ENCODE measurements at regions not wholly inside any gene's neighbourhood (a gene's known extent, or its start where the extent isn't known, plus 50 kb on each side); places are given as distances from the start of the nearest gene placed in this dataset.

DNA sequence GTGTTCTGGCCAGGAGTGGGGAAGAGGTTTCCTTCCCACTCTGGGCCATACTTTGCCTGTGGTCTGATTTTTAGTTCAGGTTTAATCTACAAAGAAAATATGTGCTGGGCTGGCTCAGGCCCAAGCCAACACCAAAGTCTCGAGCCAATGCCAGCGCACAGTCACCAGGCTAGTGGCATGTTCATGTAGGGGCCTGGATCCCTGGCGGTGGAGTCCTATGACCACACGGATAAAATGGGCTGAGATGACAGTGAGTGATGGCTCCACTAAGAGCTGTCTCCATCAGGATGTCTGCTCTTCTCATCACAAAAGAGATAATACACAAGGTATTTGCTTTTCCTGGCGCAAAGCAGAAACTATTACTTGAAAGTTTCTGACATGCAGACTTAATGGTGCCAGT, 92.9 kb upstream of the PTPN3 start:
- ATAC-seq (peak; percentile 66), DNase-seq (peak; percentile 74)
- intact Hi-C loops (cut with micrococcal nuclease): no loop called here

DNA sequence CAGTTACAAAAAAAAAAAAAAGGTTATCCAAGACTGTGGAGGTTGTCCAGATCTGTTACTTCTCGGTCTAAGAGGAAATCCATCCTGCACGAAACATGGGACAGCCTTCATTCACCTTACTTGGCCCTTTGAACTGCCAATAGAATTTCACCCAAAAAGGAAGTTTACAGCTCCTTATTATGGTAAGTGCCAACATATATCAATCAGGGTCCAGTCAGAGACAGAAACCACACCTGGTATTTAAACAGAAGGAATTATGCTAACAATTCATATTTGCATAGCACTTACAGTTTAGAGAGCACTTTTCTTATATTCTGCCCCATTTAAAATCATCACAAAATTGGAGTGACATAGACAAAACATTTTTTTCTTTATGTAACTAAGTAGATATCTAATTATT, 93.6 kb upstream of the PTPN3 start:
- ATAC-seq: no peak
- intact Hi-C loops (cut with micrococcal nuclease): no loop called here
- DNase-seq: no peak

DNA sequence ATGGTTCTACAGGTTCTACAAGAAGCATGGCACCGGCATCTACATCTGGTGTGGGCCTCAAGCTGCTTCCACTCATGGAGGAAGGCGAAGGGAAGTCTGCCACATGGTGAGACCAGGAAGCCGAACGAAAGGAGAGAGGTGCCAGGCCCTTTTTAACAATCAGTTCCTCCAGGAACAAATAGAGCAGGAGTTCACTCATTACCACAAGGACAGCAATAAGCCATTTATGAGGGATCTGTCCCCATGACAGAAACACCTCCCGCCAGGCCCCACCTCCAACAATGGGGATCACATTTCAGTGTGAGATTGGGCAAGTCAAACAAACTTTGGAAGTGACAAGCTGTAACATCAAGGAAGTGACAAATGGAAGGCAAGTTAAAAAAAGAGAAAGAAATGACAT, 95.5 kb upstream of the PTPN3 start:
- intact Hi-C loops (cut with micrococcal nuclease): no loop called here
- ATAC-seq (no peak), DNase-seq (no peak)

DNA sequence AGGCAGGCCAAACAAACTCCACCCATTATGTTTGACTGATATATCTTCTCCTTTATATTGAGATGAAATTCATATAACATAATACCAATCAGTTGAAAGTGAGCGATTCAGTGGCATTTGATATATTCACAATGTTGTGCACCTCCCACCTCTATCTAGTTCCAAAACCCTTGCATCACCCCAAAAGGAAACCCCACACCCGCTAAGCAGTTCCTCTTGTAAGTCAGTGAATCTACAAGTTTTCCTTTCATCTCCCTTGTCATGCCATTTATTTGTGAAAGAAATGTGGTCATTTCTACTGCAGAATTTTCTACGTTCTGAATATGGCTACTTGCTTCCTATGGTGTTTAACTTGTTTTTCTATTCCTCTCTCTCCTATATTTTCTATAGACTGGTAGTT, 99.4 kb upstream of the PTPN3 start:
- ATAC-seq (no peak), DNase-seq (no peak)
- intact Hi-C loops (cut with micrococcal nuclease): no loop called here

DNA sequence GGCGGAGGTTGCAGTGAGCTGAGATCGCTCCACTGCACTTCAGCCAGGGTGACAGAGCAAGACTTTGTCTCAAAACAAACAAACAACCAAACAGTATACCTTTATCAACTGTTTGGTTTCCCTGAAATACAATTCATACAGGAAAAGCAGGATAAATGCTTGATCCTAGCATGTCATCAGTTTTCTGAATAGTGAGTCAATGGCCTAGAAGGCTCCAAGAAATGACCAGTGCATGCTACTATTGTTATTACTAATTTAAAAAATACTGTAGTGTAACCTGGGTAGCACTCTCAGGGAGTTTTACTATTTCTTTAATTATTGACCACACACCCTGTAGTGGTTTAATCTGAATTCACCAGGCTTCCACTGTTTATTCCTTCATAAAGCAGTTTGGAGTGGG, 101.0 kb upstream of the PTPN3 start:
- DNase-seq (no peak), ATAC-seq (no peak)
- intact Hi-C loops (cut with micrococcal nuclease): no loop called here

DNA sequence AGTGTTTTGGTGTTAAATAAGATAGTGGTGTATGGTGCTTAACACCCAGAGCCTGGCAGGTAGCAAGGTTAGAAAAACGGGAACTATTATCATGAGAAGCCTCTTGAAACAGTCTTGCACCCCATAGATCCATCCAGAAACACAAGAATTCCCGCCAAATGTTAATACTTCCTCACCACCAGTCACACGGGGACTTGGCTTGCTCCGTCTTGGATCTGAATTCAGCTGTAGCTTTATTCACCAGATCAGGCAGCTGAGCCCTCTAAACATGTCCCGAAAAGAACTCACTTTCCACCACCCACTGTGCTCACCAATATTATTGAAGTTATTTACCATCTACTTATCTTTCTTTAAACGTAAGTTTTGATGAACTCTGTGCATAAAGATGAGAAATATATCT, 101.6 kb upstream of the PTPN3 start:
- ATAC-seq (no peak), DNase-seq (no peak)
- intact Hi-C loops (cut with micrococcal nuclease): no loop called here

DNA sequence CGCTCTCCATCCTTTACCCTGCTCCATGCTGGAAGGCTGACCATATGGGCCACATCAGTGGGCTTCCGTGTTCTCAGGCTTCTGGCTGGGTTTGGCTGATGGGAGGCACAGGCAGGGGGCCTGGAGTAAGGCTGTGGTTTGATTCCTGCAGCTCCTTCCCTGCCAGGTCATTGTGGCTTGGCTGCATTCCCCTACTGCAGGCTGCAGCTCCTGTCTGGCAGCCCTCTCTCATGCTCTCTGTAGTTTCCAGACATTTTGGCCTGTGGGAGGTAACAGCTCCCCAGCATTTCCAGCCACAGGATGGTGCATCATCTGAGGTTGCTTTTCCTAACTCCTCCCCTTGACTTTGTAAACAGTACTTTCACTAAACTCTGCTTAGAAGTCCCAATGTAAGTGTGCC, 102.0 kb upstream of the PTPN3 start:
- ATAC-seq (peak; percentile 27), DNase-seq (no peak)
- intact Hi-C loops (cut with micrococcal nuclease): no loop called here

DNA sequence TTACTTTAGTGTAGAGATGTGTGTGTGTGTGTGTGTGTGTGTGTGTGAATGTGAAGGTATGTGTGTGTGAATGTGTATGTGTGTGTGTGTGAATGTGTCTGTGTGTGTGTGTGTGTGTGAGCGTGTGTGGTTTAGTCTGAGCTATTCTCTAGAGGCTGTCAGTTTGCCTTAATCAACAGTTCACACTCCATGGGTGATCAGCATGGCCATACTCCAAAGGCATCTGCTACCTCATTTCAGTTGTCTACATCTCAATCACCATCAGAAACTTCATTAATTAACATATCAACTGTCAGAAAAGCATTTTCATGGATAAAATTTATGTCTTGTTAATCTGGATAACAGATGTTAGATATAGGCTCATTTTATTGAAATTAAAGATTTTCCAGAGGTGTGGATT, 103.1 kb upstream of the PTPN3 start:
- no peak for ATAC-seq
- intact Hi-C loops (cut with micrococcal nuclease): no loop called here
- DNase-seq: no peak

DNA sequence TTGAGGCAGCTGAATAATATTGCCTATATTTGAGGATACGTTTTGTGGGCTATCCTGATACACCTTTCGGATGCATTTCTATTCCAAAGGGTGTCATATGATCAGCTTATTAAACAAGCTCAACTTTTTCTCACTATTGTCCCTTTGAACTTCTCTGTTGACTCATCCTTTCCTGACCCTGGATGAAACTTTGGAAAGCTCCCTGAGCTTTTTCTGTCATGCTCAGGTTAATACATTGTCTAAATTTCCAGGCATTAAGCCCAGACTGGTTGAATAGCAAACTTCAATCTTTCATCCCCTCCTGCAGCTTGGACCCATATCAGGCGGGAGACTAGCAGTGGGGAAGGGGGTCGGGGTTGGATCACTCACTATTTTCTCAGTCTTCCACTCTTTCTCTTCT, 104.9 kb upstream of the PTPN3 start:
- intact Hi-C loops (cut with micrococcal nuclease): no loop called here
- ATAC-seq: no peak
- DNase-seq: no peak

DNA sequence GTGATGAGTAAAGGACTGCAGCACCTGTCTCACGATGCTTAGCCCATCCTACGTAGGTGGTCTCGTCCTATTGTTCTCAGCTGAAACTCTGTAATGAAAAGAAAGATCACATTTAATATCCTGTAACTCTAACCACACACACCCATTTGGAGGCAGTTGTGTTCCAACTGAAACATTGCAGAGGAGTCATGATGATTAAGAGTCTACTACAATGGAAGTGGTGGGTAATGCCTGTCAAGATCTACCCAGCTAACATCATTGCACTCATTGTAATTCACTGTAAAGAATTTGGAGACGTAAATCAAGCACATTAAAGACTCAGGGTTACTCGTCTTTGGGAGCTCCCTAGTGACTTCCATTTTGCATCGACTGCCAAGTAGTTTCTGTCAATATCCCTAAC, 106.0 kb upstream of the PTPN3 start:
- intact Hi-C loops (cut with micrococcal nuclease): no loop called here
- no peak for DNase-seq
- no peak for ATAC-seq

DNA sequence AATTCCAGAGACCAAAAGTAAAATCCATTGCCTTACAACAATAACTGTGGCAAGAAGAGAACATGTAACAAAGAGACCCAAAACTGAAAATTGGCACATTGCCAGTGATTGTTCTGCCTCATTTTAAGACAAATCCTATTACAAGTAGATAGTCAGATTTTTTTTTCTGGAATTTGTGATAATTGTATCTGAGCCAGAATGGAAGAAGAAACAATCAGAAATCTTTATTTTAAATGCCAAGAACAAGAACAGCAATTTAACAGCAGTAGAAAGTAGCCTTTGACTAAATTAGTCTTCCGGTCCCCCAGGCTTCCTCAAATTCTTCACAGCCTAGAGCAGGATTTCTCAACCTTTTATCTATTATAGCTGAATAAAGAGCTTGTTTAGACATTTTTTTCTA, 106.7 kb upstream of the PTPN3 start:
- ATAC-seq: no peak
- intact Hi-C loops (cut with micrococcal nuclease): no loop called here
- DNase-seq: no peak

DNA sequence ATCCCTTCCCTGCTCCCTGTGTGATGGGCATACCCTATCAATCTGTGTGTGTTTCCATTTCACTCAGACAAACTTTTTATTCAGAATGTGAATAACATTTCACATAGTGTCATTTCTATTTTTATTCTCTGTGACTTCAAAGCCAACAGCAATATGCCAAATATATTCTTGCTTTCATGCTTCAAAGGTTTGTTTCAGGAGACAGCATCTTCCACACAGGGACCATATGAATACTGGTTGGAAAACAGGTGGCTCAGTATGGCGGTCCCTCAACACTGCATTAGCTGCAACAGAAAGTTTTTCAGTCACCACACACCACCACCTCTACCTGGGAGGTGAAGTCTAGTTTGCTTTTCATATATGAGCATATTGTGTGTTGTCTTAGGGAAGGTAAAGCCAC, 111.0 kb upstream of the PTPN3 start:
- ATAC-seq: no peak
- intact Hi-C loops (cut with micrococcal nuclease): no loop called here

DNA sequence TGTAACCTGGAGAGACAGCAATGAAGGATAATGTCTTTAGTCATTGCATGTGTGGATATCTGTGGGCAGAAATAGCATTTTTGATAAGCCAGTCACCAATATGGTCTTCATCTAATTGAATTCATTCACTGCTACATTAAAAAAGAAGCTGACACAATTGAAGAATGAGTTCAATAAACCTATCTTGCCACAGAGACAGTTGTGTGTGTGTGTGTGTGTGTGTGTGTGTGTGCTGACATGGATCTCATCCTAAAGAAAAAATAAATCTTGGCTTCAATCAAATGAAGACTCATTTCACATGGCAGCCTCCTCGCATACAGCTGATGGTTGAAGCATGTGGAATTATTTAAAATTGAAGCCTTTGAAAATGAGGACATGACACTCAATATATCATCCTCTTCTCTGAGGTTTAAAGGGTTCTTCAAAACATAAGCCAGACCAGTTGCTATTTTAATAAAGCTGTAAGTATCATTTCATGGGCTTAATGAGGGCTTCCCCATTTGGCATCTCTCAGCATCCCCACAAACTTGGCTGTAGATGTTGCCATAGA, 118.5 kb upstream of the PTPN3 start:
- ATAC-seq (no peak), DNase-seq (no peak)
- intact Hi-C loops (cut with micrococcal nuclease): no loop called here

More for the DNA sequence above, 111.0 kb upstream of the PTPN3 start:
- no peak for DNase-seq

DNA sequence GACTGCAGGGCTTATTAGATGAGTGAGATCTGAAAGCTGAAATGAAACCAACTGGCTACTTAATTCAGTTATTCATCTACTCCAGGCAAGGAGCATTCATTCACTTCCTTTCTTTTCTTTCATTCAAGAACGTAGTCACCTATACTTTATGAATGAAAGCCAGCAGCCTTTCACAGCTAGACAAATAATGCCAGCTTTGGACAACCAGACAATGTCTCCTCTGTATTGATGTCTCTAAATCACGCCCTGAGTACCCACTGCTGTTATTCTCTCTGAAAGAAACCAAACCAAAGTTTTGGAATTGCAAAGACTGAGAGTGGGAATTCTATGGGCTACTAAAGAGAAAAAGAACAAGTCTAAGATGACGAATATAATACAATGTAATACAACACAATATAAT, 121.2 kb upstream of the PTPN3 start:
- ATAC-seq: no peak
- intact Hi-C loops (cut with micrococcal nuclease): no loop called here

DNA sequence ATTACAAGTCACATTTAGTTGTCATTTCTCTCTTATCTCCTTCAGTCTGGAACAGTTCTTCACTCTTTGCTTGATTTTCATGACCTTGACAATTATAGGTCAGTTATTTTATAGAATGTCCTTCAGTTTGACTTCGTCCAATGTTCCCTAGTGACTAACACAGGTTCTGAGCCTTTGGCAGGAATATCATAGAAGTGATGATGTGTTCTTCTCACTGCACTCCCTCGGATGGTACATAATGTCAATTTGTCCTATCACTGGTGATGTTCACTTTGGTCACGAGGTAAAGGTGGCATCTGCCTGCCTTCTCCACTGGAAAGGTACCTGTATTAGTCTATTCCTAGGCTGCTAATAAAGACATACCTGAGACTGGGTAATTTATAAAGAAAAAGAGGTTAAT, 126.0 kb upstream of the PTPN3 start:
- intact Hi-C loops (cut with micrococcal nuclease): no loop called here
- DNase-seq (no peak), ATAC-seq (peak; percentile 67)

More for the DNA sequence above, 121.2 kb upstream of the PTPN3 start:
- DNase-seq: no peak

DNA sequence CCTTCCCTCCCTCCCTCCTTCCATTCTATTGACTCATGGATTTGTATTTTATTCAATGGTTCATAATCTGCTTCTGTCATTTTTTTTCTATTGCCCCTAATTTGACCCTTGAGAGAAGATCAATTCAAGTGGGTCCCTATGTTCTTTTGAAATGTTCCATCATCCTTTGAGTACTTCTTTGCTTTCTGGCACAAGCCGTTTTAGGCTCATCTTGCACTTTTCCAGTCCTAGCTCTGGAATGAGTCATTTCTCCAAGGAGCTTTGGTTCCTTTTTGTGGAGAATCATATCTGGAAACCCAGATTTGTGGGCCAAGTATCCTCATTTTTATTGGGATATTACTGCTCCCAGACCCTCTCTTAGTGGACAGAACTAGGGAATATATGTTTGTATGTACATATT, 126.8 kb upstream of the PTPN3 start:
- intact Hi-C loops (cut with micrococcal nuclease): no loop called here

DNA sequence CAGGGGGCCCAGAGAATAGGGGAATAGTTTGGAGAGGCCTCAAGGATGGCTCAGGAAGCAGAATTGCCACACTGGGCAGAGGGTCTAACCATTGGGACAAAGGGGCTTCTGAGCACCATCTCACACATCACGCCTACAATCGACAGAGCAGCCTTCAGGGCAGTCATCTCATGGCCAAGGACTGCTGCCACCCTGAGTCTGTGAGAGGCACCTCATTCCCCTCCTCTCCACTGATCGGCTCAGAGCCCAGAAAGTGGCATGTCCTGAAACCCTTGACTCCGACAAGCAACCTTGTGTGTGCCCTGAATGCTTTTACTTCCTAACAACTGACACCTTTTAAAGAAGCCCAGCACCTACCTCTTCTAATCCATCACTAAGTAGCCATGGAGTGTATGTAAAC, 128.9 kb upstream of the PTPN3 start:
- DNase-seq (peak; percentile 44), ATAC-seq (peak; percentile 96)
- intact Hi-C loops (cut with micrococcal nuclease): no loop called here

More for the DNA sequence above, 126.8 kb upstream of the PTPN3 start:
- DNase-seq: no peak
- ATAC-seq: no peak

DNA sequence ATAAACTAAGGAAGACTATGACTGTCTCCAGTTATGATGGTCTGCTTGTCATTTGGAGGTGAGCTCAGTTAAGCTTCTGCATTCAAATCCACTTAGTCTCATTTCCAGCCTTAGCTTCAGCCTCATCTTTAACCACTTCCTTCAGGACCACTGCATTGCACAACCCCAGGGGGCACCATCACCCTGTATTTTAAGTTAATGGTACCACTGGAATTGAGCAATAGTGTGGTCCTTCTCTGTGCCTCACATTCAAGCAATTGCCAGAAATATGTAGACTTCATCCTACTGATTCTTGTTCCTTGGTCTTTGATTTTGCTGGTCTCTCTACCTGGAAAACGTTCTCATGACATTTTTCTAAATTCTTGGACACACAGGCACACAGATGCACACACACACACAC, 131.5 kb upstream of the PTPN3 start:
- DNase-seq (no peak), ATAC-seq (no peak)
- intact Hi-C loops (cut with micrococcal nuclease): no loop called here

DNA sequence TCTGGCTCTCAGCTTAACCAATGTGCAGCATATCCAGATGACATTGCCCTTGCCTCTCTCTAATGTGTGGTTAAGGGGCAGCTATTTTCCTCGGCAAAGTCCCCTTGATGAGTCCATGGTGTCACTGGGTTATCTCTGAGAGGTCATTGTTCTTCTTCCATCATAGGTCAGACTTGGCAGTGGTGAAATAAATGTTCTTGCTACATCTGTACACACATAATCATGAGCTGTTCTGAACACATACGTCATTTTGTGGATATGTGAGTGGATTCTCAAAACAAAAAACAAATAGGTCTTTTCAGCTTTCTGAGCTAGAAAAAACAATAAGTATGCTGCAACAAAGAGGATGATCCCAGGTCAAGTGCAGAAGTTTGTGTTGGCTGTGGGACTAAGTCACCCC, 134.7 kb upstream of the PTPN3 start:
- ATAC-seq (no peak), DNase-seq (no peak)
- intact Hi-C loops (cut with micrococcal nuclease): no loop called here

DNA sequence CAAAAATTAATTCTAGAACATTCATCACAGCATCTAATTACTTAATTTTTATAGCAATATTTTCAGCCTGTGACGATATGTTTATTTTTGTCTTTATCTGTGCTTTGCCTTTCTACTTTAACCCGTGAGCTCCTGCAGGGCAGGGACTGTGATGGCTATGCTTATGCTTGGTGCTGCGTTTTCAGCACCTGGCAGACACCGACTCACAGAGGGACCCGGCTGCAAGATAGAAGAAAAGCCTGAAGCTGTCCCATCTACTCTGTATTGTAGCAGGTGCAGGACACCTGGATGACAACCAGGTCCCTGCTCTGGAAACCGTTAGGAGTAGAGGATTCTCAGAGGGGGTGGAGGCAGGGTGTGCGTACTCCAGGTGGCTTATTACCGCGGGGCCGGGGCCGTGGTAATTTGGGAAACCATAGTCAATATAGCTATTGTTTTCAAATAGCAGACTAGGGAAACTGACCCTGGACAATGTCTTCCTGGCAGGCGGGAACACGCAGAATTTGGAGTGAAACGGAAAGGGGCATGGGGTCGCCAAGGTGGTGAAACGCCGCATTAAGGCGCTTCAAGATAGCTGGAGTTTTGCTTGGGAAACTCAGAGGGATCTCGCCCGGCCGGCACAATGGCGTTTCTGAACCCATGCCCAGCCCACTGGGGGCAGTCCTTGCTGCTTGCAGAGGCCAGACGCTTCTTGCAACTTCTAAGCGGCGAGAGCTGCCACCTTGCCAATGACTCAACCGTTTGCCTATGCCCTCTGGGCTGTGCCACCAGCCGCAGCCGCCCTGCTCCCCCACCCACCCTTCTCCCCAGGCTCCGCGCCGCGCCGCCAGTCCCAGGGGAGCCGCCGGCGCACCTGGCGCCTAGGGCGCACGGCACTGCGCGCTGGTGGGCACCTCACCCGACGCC, 140.1 kb upstream of the PALM2AKAP2 start:
- intact Hi-C loops (cut with micrococcal nuclease): no loop called here
- DNase-seq: peak; percentile 47

More for the DNA sequence above, 140.1 kb upstream of the PALM2AKAP2 start:
- ATAC-seq: peak; percentile 88
